ENCODE measurements at regions not wholly inside any gene's neighbourhood (a gene's known extent, or its start where the extent isn't known, plus 50 kb on each side); places are given as distances from the start of the nearest gene placed in this dataset.

DNA sequence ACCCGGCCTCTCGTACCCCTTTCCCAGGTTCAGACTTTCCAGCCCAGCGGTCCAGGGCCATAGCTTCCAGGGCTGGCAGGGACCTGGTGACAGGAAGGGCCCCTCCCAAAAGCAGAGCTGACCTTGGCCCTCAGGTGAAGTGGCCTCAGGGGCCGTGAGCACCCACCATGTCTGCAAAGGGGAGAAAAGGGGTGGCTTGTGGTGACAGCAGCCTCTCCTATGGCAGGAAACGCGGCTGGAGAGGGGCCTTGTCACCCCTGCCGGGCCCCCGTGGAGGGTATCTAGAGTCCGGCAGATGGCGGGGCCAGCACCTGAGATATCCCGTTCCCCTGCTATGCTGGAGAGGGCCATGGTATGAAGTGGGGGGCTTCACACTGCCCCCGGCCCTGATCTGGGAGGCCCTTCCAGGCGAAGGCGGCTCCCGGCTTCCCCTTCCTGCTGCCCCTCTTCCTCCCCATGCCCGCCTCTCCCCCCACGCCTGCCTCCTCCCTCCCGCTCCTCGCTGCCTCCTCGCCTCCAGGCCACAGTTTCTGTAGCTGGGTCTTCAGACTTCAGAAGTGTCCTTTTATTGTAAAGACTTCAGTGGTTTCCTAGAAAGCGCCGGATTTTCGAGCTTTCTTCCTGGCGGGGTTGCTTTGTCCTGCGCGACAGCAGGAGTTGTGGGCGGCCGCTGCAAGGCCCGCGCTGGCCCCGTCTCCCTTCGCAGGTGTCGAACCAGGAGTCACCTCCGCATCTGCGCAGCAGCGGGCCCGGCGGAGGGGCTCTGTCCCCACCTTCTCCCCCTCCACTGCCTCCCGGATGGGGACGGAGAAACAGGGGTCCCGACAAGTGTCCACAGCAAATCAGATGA, 240.5 kb upstream of the MYT1L start:
- no peaks in the 10 kb centered on the region for H3K27me3 ChIP-seq (ENCODE audit: insufficient read depth in 3 of 3, low read length in 2 of 3)
- H3K9me3 ChIP-seq, result no peaks in the 10 kb centered on the region
- DNase-seq (peak in 1 of 2 donors; percentile 21), ATAC-seq (no peak)
- intact Hi-C loops (cut with DNase I), result no loop called here
- TF ChIP-seq, protein P1, sequence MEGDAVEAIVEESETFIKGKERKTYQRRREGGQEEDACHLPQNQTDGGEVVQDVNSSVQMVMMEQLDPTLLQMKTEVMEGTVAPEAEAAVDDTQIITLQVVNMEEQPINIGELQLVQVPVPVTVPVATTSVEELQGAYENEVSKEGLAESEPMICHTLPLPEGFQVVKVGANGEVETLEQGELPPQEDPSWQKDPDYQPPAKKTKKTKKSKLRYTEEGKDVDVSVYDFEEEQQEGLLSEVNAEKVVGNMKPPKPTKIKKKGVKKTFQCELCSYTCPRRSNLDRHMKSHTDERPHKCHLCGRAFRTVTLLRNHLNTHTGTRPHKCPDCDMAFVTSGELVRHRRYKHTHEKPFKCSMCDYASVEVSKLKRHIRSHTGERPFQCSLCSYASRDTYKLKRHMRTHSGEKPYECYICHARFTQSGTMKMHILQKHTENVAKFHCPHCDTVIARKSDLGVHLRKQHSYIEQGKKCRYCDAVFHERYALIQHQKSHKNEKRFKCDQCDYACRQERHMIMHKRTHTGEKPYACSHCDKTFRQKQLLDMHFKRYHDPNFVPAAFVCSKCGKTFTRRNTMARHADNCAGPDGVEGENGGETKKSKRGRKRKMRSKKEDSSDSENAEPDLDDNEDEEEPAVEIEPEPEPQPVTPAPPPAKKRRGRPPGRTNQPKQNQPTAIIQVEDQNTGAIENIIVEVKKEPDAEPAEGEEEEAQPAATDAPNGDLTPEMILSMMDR (IDR thresholded peaks at IDR 0.05), result no peak
- WGBS, 3 donors, result 88 to 94% (median 92%) methylated on average over 34 to 41 of the region's 41 CpGs
- no peaks in the 10 kb centered on the region for H3K36me3 ChIP-seq (ENCODE audit: insufficient read depth in 1 of 2, low read depth in 1 of 2)
- H3K4me1 ChIP-seq, result no peaks in the 10 kb centered on the region
- no peak overlapping the region for H3K4me3 ChIP-seq
- no peak overlapping the region for H3K27ac ChIP-seq

DNA sequence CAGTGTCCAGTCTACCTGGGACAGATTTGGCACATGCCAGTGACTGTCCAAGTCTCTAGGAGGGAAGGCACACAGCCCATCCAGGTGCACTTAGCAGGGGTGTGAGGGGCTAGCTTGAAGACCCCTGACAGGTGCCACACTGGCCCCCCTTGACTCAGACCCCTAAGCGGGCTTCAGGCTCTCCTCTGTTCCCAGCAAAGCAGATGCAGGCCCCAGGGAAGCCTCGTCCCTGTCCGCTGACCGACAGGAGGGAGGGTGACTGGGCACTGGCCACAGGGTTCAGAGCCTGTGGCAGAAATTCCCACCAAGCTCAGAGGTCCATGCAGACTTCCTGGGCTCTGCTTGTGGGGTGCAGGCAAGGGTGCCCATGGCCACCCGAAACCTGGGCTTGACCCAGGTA, 239.8 kb upstream of the MYT1L start:
- ATAC-seq (no peak), DNase-seq (peak in 1 of 2 donors; percentile 32)
- Histone ChIP-seq H3K4me3 (no peak overlapping the region), H3K4me1 (no peaks in the 10 kb centered on the region), H3K36me3 (ENCODE audit: insufficient read depth in 1 of 2, low read depth in 1 of 2) (no peaks in the 10 kb centered on the region), H3K9me3 (no peaks in the 10 kb centered on the region), H3K27me3 (ENCODE audit: insufficient read depth in 3 of 3, low read length in 2 of 3) (no peaks in the 10 kb centered on the region), H3K27ac (no peak overlapping the region)
- TF ChIP-seq, protein P1 (IDR thresholded peaks at IDR 0.05), result no peak
- WGBS, 3 donors, result 87 to 96% (median 94%) methylated on average over 5 of the region's 5 CpGs
- intact Hi-C loops (cut with DNase I), result no loop called here

DNA sequence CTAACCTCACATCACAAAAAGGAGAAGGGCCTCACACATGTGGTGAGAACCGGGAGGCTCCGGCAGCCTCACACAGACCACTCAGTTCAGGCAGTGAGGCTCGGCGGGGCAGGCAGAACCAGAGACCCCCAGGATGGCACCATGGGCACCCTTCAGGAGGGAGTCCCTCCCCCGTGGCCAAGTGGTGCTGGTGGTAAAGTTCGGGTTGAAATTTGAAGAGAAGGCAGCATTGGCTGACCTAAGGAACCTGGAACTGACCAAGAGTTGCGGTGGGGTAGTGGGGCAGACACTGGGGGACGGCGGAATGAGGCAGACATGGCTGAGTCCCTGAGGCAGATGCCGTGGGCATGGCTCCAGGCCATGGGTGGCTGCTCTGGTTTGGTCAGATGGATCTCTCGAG, 239.3 kb upstream of the MYT1L start:
- Histone ChIP-seq H3K36me3 (ENCODE audit: insufficient read depth in 1 of 2, low read depth in 1 of 2) (no peaks in the 10 kb centered on the region), H3K27me3 (ENCODE audit: insufficient read depth in 3 of 3, low read length in 2 of 3) (no peaks in the 10 kb centered on the region), H3K4me3 (no peak overlapping the region), H3K9me3 (no peaks in the 10 kb centered on the region), H3K4me1 (no peaks in the 10 kb centered on the region), H3K27ac (no peak overlapping the region)
- intact Hi-C loops (cut with DNase I), result no loop called here
- ATAC-seq (no peak), DNase-seq (peak in 1 of 2 donors; percentile 26)
- TF ChIP-seq, protein P1 (IDR thresholded peaks at IDR 0.05), result no peak
- WGBS, 3 donors, result 83 to 87% (median 85%) methylated on average over 10 to 11 of the region's 11 CpGs

DNA sequence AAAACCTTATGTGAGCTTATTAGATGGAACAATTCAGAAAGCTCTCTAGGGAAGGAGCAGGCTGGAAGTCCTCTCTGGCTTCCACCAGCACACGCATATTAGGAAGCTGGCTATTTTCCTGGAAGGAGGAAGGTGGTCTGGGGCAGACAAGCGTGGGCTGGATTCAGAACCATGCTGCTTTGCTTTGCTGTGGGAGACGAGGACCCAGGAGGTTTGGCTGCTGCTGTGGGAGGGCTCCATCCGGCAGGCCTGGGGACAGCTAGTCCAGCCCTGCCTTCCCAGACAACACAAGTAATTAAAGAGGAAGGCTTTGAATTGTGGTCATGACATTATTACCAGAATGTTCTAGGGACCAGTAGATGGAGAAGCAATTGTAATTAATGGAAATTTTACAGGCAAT, 238.8 kb upstream of the MYT1L start:
- Histone ChIP-seq H3K27me3 (ENCODE audit: insufficient read depth in 3 of 3, low read length in 2 of 3) (no peaks in the 10 kb centered on the region), H3K4me3 (no peak overlapping the region), H3K4me1 (no peaks in the 10 kb centered on the region), H3K36me3 (ENCODE audit: insufficient read depth in 1 of 2, low read depth in 1 of 2) (no peaks in the 10 kb centered on the region), H3K9me3 (no peaks in the 10 kb centered on the region), H3K27ac (no peak overlapping the region)
- intact Hi-C loops (cut with DNase I), result no loop called here
- 38 to 48% (median 40%) methylated on average over 4 of the region's 4 CpGs for WGBS, 3 donors
- ATAC-seq (no peak), DNase-seq (peak in 1 of 2 donors; percentile 17)
- TF ChIP-seq, protein P1 (IDR thresholded peaks at IDR 0.05), result no peak
